ENCODE measurements at regions not wholly inside any gene's neighbourhood (a gene's known extent, or its start where the extent isn't known, plus 50 kb on each side); places are given as distances from the start of the nearest gene placed in this dataset.

DNA sequence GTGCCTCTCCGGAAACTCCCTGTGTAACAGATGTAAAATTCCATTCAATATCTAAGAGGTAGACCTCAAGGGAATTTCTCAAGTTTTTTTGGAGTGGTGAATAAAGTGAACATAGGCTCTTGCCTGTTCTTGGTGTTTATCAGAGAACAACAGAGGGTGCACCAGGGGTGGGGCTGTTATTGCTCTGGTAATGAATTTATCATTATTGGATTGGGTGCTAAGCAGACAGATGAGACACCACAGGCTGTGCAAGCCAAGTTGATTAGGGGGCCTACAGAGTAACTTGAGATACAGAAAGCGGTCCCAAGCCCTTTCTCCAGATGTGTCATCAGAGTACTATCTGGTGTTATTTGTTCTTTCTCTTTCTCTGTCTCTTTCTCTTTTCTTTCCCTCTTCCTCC, 286.3 kb downstream of the OSR1 start:
- H2BK5ac ChIP-seq (ENCODE audit: low read depth, low read length, poor library complexity, severe bottlenecking): no peak overlapping the region
- no peak overlapping the region for H4K91ac ChIP-seq (ENCODE audit: insufficient read depth, low read depth, low read length)
- WGBS, 2 experiments (ENCODE audit: extremely low coverage in 2 of 2, insufficient read length in 1 of 2): no CpG with 5 or more reads among the region's 2 CpGs
- H4K20me1 ChIP-seq (ENCODE audit: insufficient read depth, low read length): no peaks in the 10 kb centered on the region
- DNase-seq (no peak), ATAC-seq (ENCODE audit: low read depth) (no peak)
- no peak overlapping the region for H4K5ac ChIP-seq (ENCODE audit: low read depth, low read length)
- no peaks in the 10 kb centered on the region for H3K36me3 ChIP-seq (ENCODE audit: control insufficient read depth, insufficient read depth, low read length)
- no peak overlapping the region for H4K8ac ChIP-seq (ENCODE audit: low read depth in 2 of 2, low read length in 2 of 2)
- H3K79me1 ChIP-seq (ENCODE audit: low read depth in 1 of 2, low read length in 2 of 2): no peaks in the 10 kb centered on the region
- no peak overlapping the region for H2BK120ac ChIP-seq (ENCODE audit: low read depth, low read length)
- H2AK5ac ChIP-seq (ENCODE audit: low read depth, low read length): no peak overlapping the region
- H3K18ac ChIP-seq (ENCODE audit: low read depth, low read length): no peak overlapping the region
- H3K14ac ChIP-seq (replicated peaks; ENCODE audit: low read depth, low read length): no peak overlapping the region
- TF ChIP-seq MAZ (IDR thresholded peaks at IDR 0.05; ENCODE audit: borderline replicate concordance, low read depth, low read length) (no peak), CHD1 (IDR thresholded peaks at IDR 0.05; ENCODE audit: low read depth, low read length) (no peak), MAFK (IDR thresholded peaks at IDR 0.05; ENCODE audit: low read depth, low read length) (no peak), SMC3 (IDR thresholded peaks at IDR 0.05; ENCODE audit: low read depth, low read length) (no peak), FOS (IDR thresholded peaks at IDR 0.05; ENCODE audit: low read depth, low read length) (no peak), RCOR1 (IDR thresholded peaks at IDR 0.05; ENCODE audit: insufficient replicate concordance, low read length) (no peak), MXI1 (IDR thresholded peaks at IDR 0.05; ENCODE audit: borderline replicate concordance, low read depth, low read length) (no peak), NFE2L2 (IDR thresholded peaks at IDR 0.05; ENCODE audit: low read depth, low read length) (no peak), RAD21 (IDR thresholded peaks at IDR 0.05; ENCODE audit: low read length) (no peak), BHLHE40 (IDR thresholded peaks at IDR 0.05; ENCODE audit: low read depth, low read length) (no peak), CEBPB (IDR thresholded peaks at IDR 0.05; ENCODE audit: low read depth, low read length) (no peak), POLR2A (IDR thresholded peaks at IDR 0.05; ENCODE audit: low read depth, low read length) (no peak), RFX5 (IDR thresholded peaks at IDR 0.05; ENCODE audit: low read depth, low read length) (no peak)
- TF ChIP-seq, protein P1, sequence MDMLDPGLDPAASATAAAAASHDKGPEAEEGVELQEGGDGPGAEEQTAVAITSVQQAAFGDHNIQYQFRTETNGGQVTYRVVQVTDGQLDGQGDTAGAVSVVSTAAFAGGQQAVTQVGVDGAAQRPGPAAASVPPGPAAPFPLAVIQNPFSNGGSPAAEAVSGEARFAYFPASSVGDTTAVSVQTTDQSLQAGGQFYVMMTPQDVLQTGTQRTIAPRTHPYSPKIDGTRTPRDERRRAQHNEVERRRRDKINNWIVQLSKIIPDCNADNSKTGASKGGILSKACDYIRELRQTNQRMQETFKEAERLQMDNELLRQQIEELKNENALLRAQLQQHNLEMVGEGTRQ (IDR thresholded peaks at IDR 0.05; ENCODE audit: low read depth, low read length): no peak
- TF ChIP-seq, protein P2, sequence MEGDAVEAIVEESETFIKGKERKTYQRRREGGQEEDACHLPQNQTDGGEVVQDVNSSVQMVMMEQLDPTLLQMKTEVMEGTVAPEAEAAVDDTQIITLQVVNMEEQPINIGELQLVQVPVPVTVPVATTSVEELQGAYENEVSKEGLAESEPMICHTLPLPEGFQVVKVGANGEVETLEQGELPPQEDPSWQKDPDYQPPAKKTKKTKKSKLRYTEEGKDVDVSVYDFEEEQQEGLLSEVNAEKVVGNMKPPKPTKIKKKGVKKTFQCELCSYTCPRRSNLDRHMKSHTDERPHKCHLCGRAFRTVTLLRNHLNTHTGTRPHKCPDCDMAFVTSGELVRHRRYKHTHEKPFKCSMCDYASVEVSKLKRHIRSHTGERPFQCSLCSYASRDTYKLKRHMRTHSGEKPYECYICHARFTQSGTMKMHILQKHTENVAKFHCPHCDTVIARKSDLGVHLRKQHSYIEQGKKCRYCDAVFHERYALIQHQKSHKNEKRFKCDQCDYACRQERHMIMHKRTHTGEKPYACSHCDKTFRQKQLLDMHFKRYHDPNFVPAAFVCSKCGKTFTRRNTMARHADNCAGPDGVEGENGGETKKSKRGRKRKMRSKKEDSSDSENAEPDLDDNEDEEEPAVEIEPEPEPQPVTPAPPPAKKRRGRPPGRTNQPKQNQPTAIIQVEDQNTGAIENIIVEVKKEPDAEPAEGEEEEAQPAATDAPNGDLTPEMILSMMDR (conservative IDR thresholded peaks at IDR 0.05; ENCODE audit: low read depth, low read length): no peak
- TF ChIP-seq, protein P3, sequence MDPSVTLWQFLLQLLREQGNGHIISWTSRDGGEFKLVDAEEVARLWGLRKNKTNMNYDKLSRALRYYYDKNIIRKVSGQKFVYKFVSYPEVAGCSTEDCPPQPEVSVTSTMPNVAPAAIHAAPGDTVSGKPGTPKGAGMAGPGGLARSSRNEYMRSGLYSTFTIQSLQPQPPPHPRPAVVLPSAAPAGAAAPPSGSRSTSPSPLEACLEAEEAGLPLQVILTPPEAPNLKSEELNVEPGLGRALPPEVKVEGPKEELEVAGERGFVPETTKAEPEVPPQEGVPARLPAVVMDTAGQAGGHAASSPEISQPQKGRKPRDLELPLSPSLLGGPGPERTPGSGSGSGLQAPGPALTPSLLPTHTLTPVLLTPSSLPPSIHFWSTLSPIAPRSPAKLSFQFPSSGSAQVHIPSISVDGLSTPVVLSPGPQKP (IDR thresholded peaks at IDR 0.05; ENCODE audit: borderline replicate concordance, low read depth, low read length): no peak
- H3K9me1 ChIP-seq (ENCODE audit: insufficient read depth, low read length): peaks cover 12% of the 10 kb centered on the region
- ChIA-PET CTCF (no interaction called here), POLR2A (ENCODE audit: unreplicated experiment) (no interaction called here)
- no peak overlapping the region for H2AFZ ChIP-seq (replicated peaks; ENCODE audit: low read length, poor library complexity)
- peaks cover 8% of the 10 kb centered on the region for H3K4me1 ChIP-seq (ENCODE audit: control insufficient read depth, insufficient read depth, low read length)
- no peaks in the 10 kb centered on the region for H3K9me3 ChIP-seq (ENCODE audit: control insufficient read depth, insufficient read depth, low read length)
- H3K4ac ChIP-seq (ENCODE audit: low read depth, low read length): peak overlapping the region; percentile 9; the same call in 1 of the 2 replicates
- no peak overlapping the region for H3K23ac ChIP-seq (ENCODE audit: low read depth, low read length)
- no peak overlapping the region for H2BK20ac ChIP-seq (ENCODE audit: low read depth, low read length)
- dilution Hi-C loops (cut with HindIII; ENCODE audit: low sequenced_read_pairs, unreplicated experiment) (no loop called here), in situ Hi-C loops (cut with MboI; ENCODE audit: low sequenced_read_pairs) (no loop called here), intact Hi-C loops (cut with micrococcal nuclease) (no loop called here)
- no peak overlapping the region for H2AK9ac ChIP-seq (replicated peaks; ENCODE audit: low read depth, low read length, poor library complexity)
- H3K4me3 ChIP-seq (ENCODE audit: insufficient read depth, low read depth, low read length): no peak overlapping the region
- H3K27ac ChIP-seq (ENCODE audit: insufficient read depth, low read length): no peak overlapping the region
- no TSS peak for BruUV-seq (replicated peaks)
- H3K9ac ChIP-seq (ENCODE audit: low read depth, low read length): no peak overlapping the region
- H3K56ac ChIP-seq (ENCODE audit: extremely low read depth, insufficient read depth, low read length): no peak overlapping the region
- H2BK15ac ChIP-seq (ENCODE audit: low read depth, low read length): no peak overlapping the region
- no peaks in the 10 kb centered on the region for H3K27me3 ChIP-seq (ENCODE audit: control insufficient read depth, insufficient read depth, low read length)
- H3K4me2 ChIP-seq (ENCODE audit: low read depth, low read length): no peak overlapping the region

Data from IMR-90 (cell line).